NCI-H1417 treated with DMSO at 0.1 percent for 48 hours (cell line): ENCODE measurements at regions not wholly inside any gene's neighbourhood (a gene's known extent, or its start where the extent isn't known, plus 50 kb on each side); places are given as distances from the start of the nearest gene placed in this dataset.
"Not testable (repeated sequence)": the region's sequence is repeated elsewhere in the genome, so short reads cannot be mapped to it uniquely, and the experiment has no call there.

Source experiments
- DNase-seq: peaks from one replicate; lab custom pipeline; 2025; lab: John Stamatoyannopoulos, UW

DNA sequence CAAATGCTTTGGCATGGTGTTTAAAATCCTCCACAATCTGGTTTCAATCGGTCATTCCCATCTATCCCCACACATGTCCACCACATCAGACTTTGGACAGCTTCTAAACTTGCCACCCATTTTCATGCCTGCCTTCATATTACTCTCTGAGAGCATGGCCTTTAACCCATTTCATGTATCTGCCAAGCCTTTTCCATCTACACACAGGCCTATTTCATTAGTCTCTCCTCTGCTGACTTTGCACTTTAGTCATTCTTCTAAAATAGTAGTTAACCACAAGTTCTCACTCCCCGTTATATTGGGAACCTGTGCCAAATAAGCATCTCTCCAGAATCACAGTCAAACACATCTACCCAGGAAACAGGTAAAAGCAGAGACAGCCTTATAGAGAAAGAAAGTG lies 142.2 kb downstream of the MZT1 start:
- DNase-seq, result no peak

- DNase-seq, result no peak
Measured at GRCh38 chr13:72571191-72571590, 156.2 kb downstream of the MZT1 start.

GRCh38 chr13:72570019-72570418 lies 157.4 kb downstream of the MZT1 start:
- no peak for DNase-seq

DNA sequence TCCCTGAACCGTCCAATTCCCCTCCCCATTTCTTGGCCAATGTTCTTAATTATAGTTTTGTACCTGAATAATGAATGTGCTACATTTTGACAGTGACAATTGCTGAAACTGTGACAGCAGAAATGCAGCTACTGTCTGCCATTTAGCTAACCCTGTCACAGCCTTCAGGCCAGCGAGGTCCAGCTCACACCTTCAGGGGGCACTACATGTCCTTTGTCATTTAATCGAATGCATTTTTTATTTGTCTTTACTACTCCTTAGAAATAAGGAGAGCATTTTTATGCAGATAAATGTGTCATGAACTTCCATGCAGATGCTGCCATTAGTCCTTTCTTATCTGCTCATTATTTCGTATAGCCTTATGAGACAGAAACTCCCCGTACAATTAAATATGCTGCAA lies 159.9 kb downstream of the MZT1 start:
- DNase-seq, result no peak

- no peak for DNase-seq
Measured at GRCh38 chr13:72566526-72566925, 160.9 kb downstream of the MZT1 start.

- no peak for DNase-seq
Measured at GRCh38 chr13:72565893-72566292, 161.5 kb downstream of the MZT1 start.

GRCh38 chr13:72562686-72563085 lies 164.7 kb downstream of the MZT1 start:
- DNase-seq, result no peak

- DNase-seq, result no peak
Measured at GRCh38 chr13:72561791-72562190, 165.6 kb downstream of the MZT1 start.

GRCh38 chr13:72559716-72560115 lies 167.7 kb downstream of the MZT1 start:
- DNase-seq, result no peak

- no peak for DNase-seq
Measured at GRCh38 chr13:72556945-72557344, 170.5 kb downstream of the MZT1 start.

- DNase-seq, result no peak
Measured at GRCh38 chr13:72555601-72556000, 171.8 kb downstream of the MZT1 start.

- no peak for DNase-seq
Measured at GRCh38 chr13:72552731-72553130, 174.7 kb downstream of the MZT1 start.

DNA sequence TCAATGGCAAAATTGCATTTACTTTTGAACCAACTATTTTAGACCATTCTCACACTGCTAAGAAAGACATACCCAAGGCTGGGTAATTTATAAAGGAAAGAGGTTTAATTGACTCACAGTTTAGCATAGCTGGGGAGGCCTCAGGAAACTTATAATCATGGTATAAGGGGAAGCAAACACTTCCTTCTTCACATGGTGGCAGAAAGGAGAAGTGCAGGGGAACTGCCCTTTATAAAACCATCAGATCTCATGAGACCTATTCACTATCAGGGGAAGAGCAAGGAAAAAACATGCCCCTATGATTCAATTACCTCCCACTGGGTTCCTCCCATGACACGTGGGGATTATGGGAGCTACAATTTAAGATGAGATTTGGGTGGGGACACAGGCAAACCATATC lies 181.5 kb downstream of the MZT1 start:
- not testable (repeated sequence) for DNase-seq

DNA sequence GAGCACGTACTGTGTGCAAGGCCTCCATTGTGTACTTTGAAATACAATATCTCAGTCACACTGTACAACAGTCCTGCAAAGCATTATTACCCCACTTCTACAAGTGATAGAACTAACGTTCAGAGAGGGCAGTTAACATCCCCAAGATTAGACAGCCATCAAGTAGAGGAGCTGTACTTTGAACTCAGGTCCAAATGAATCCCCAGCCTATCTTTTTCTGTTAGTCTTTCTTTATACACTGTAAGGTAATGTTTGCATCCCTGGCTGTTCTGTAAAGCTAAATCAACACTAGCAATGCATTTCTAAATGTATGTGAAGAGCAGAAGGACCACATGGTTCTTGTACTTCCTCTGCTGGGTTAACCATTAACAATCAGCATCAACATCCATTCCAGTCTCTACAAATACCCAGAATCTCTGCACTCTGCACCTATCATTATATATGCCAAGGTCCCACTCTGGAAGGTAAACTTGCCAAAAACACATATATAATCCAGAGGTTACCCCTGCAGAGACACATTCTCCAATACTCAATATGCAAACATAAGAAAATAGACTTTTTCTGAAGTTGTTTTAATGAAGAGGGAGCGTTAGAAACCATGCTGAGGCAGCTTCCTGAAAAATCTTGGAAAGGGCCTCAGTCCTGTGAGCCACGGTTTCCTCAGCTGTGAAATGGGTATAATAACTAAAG lies 182.3 kb downstream of the MZT1 start:
- no peak for DNase-seq

- no peak for DNase-seq
Measured at GRCh38 chr13:72544042-72544441, 183.4 kb downstream of the MZT1 start.

GRCh38 chr13:72542241-72542640 lies 185.2 kb downstream of the MZT1 start:
- DNase-seq, result no peak

DNA sequence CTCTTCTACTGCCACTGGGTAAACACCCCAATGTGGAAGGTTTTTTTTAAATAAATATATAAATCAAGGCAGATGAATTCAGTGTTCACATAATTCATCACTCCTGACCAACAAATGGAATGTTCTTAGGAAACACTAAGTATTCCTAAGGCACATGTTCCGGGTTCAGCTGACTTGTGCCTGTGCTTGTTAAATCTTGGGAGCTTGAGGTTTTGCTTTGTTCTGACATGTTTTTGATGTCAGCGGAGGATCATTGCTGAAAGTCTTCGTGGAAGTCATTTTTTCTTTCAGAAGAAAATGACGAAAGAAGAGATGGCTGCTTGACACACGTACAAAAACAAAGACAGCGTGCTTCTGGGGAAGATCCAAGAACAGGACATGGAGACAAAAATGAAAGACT lies 185.8 kb downstream of the MZT1 start:
- no peak for DNase-seq

DNA sequence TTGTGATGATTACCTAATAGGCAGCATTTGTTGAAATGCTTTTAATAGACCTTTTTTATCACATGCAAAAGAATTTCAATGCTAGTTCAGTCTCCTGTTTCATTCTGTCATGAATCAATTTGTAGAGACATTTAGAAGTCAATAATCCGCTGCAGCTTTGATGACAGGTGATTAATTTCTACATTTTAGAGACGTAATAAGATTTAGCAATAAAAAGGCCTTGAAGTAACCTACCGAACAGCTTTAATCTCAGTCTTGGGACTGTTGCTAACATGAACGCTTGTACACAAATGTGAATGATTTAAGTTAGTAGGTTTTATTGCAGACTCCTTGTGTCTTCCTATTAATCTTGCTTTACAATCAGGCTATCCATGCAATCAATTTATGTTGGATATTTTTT lies 186.5 kb downstream of the MZT1 start:
- no peak for DNase-seq

DNA sequence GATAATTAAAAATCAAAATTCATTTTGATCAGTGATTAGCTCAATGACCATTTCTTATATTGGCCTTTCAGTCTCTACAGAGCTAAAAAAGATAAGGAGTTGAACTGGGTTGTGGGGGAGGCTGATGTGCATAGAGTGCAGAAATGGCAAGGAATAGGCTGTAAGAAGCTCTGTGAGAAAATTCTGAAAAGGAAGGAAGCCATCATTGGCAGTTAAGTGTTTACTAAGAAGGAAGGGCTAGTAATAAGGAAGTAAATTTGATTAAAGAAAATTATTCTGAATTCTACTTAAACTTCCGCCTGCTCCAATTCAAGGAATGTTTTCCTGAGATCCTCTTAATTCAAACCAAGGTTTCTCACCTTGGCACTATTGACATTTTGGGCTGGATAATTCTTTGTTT lies 187.5 kb downstream of the MZT1 start:
- no peak for DNase-seq

GRCh38 chr13:72537782-72538181 lies 189.6 kb downstream of the MZT1 start:
- no peak for DNase-seq

- DNase-seq, result no peak
Measured at GRCh38 chr13:72537395-72537780, 190.0 kb downstream of the MZT1 start.

DNA sequence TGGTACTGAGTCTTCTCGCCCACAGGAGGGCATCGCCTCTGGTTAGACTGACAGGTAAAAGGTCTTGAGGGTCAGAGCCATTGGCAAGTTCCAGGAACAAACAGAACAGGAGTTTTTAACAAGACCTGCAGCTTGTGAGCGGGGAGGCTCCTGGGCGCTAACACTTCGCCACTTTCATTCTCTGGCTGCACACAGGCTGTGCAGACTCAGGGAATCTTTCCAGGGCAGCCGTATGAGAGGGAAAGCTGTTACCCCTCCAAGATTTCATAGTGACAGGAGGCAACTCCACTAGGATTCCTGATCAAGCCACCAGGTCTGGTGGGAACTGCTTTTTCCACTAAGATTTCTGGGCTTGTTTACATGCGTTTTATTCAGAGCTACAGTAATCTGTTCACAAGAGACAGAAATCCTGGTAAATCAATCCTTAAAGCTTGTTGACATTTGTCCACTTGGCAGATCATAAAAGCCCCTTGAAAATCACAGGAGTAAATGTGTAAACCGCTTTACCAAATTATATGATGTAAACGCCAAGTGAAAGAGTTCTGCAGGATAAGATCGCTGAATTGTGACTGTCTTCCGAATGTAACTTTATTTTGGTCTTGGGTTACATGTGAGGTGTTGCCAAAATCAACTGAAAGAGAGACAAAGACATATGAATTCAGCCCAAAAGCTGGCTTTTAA lies 190.6 kb downstream of the MZT1 start:
- no peak for DNase-seq

DNA sequence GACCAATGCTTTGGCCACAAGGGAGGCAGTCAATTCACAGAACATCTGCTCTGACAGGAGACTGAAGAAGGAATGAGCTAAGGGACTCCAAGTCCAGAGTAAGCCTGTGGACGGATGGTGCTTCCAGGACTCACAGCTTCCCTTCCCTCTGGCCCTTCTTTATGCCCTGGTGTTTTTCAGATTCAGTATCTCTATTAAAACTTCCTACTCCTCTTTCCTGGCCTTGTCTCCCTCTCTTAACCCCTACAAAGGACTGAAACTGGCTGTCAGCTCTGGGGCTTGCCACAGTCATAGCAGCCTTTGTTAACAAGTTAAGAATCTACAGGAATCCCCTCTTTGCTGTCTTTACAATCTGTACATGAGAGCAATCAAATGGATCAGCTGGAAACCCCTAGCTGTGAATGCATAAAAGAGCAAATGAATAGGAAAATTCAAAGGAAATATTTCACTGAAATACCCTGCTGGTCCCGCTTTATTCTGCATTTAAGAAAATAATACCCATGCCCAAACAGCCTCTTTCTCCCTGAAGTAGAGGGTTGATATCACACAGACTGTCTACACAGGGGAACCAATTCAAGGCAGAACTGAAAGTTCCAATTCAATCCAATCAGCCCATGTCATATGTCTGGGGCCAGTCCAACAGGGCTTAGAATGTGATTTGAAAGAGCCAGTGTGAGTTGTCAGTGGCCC lies 192.3 kb downstream of the MZT1 start:
- DNase-seq, result no peak
